H9 (cell line): ENCODE measurements at regions not wholly inside any gene's neighbourhood (a gene's known extent, or its start where the extent isn't known, plus 50 kb on each side); places are given as distances from the start of the nearest gene placed in this dataset.

Experiments
- DNase-seq: peaks from one replicate; pipeline ENCODE4 v3.0.0-alpha.2; 2017
- H2AFZ ChIP-seq: one replicate; pipeline ENCODE4 v1.6.1; 2013; ENCODE audit warnings: mild to moderate bottlenecking, low read length, control low read depth, moderate library complexity
- H2AK5ac ChIP-seq: 2 replicates; pipeline ENCODE4 v1.6.1; 2013; ENCODE audit warnings: low read length, control low read depth, mixed read lengths; ENCODE audit not compliant: insufficient read length
- H2BK120ac ChIP-seq: one replicate; pipeline ENCODE4 v1.6.1; 2013; ENCODE audit warnings: low read depth, mild to moderate bottlenecking, low read length, control low read depth, inconsistent platforms; ENCODE audit not compliant: poor library complexity, severe bottlenecking
- H2BK12ac ChIP-seq: 2 replicates; pipeline ENCODE4 v1.6.1; 2013; ENCODE audit warnings: low read length, control low read depth, mixed read lengths, low read depth; ENCODE audit not compliant: insufficient read length
- H2BK15ac ChIP-seq: 2 replicates; pipeline ENCODE4 v1.6.1; 2013; ENCODE audit warnings: low read depth, low read length, control low read depth
- H2BK20ac ChIP-seq: one replicate; pipeline ENCODE4 v1.6.1; 2013; ENCODE audit warnings: low read depth, mild to moderate bottlenecking, low read length, control low read depth, inconsistent platforms; ENCODE audit not compliant: poor library complexity, severe bottlenecking
- H2BK5ac ChIP-seq: 2 replicates; pipeline ENCODE4 v1.6.1; 2013; ENCODE audit warnings: low read length, control low read depth, mixed read lengths; ENCODE audit not compliant: insufficient read length
- H3K14ac ChIP-seq: 2 replicates; pipeline ENCODE4 v1.6.1; 2013; ENCODE audit warnings: low read length, control low read depth; ENCODE audit not compliant: insufficient read depth
- H3K18ac ChIP-seq: 2 replicates; pipeline ENCODE4 v1.6.1; 2013; ENCODE audit warnings: low read depth, mild to moderate bottlenecking, mixed read lengths, low read length, control low read depth; ENCODE audit not compliant: insufficient read length
- H3K23ac ChIP-seq: 2 replicates; pipeline ENCODE4 v1.6.1; 2013; ENCODE audit warnings: low read length, control low read depth, mixed read lengths, low read depth; ENCODE audit not compliant: insufficient read length
- H3K23me2 ChIP-seq: 2 replicates; pipeline ENCODE4 v1.6.1; 2013; ENCODE audit warnings: low read depth, mild to moderate bottlenecking, mixed read lengths, low read length, control low read depth; ENCODE audit not compliant: insufficient read length, poor library complexity, severe bottlenecking
- H3K27ac ChIP-seq: 2 replicates; pipeline ENCODE4 v1.5.1; 2013; ENCODE audit warnings: low read length, control low read depth, mixed read lengths, low read depth; ENCODE audit not compliant: insufficient read length
- H3K27me3 ChIP-seq: 2 replicates; pipeline ENCODE4 v1.6.1; 2013; ENCODE audit warnings: low read length, control low read depth, inconsistent platforms; ENCODE audit not compliant: insufficient read depth
- H3K4ac ChIP-seq: 2 replicates; pipeline ENCODE4 v1.6.1; 2013; ENCODE audit warnings: low read depth, mild to moderate bottlenecking, control low read depth, inconsistent platforms, low read length, moderate library complexity
- H3K4me1 ChIP-seq: 2 replicates; pipeline ENCODE4 v1.6.1; 2013; ENCODE audit warnings: low read length, control low read depth, inconsistent platforms; ENCODE audit not compliant: insufficient read depth
- H3K4me2 ChIP-seq: 2 replicates; pipeline ENCODE4 v1.6.1; 2013; ENCODE audit warnings: low read length, control low read depth, mixed read lengths; ENCODE audit not compliant: insufficient read length, insufficient read depth
- H3K56ac ChIP-seq: 2 replicates; pipeline ENCODE4 v1.6.1; 2013; ENCODE audit warnings: low read depth, mild to moderate bottlenecking, mixed read lengths, low read length, control low read depth; ENCODE audit not compliant: insufficient read length
- H3K79me1 ChIP-seq: 2 replicates; pipeline ENCODE4 v1.6.1; 2013; ENCODE audit warnings: low read depth, mild to moderate bottlenecking, moderate library complexity, low read length, control low read depth, inconsistent platforms; ENCODE audit not compliant: insufficient read depth, poor library complexity, severe bottlenecking
- H3K79me2 ChIP-seq: 2 replicates; pipeline ENCODE4 v1.6.1; 2013; ENCODE audit warnings: low read length, control low read depth, inconsistent platforms; ENCODE audit not compliant: insufficient read depth
- H3K9ac ChIP-seq: 2 replicates; pipeline ENCODE4 v1.6.1; 2013; ENCODE audit warnings: low read length, control low read depth, mixed read lengths; ENCODE audit not compliant: insufficient read length; ENCODE audit errors: extremely low read depth
- H3K9me3 ChIP-seq: one replicate; pipeline ENCODE4 v1.6.1; 2013; ENCODE audit warnings: low read depth, low read length, inconsistent platforms; ENCODE audit not compliant: control insufficient read depth
- H3T11ph ChIP-seq: one replicate; pipeline ENCODE4 v1.6.1; 2013; ENCODE audit warnings: mild to moderate bottlenecking, low read length, control low read depth, inconsistent platforms
- H4K20me1 ChIP-seq: one replicate; pipeline ENCODE4 v1.6.1; 2013; ENCODE audit not compliant: control insufficient read depth, insufficient read length, insufficient read depth
- H4K5ac ChIP-seq: 2 replicates; pipeline ENCODE4 v1.6.1; 2013; ENCODE audit warnings: low read depth, mild to moderate bottlenecking, mixed read lengths, low read length, control low read depth; ENCODE audit not compliant: insufficient read length
- H4K8ac ChIP-seq: replicated peaks from 2 replicates; pipeline ENCODE4 v1.6.1; 2013; ENCODE audit warnings: low read length, control low read depth, mixed read lengths, low read depth; ENCODE audit not compliant: insufficient read length
- H4K91ac ChIP-seq: 2 replicates; pipeline ENCODE4 v1.6.1; 2013; ENCODE audit warnings: low read depth, mild to moderate bottlenecking, moderate library complexity, mixed read lengths, low read length, control low read depth; ENCODE audit not compliant: insufficient read length
- H3K27ac Mint-ChIP-seq, 3 experiments: 2 replicates in 2 of 3; 3 replicates in 1 of 3; pipeline ENCODE4 v1.8.0; 2020 to 2021; ENCODE audit warnings: mixed read lengths in 3 of 3, mild to moderate bottlenecking in 1 of 3, moderate library complexity in 1 of 3
- H3K27me3 Mint-ChIP-seq: 2 replicates; pipeline ENCODE4 v1.8.0; 2021; ENCODE audit warnings: low read depth, mild to moderate bottlenecking, moderate library complexity, mixed read lengths
- H3K36me3 Mint-ChIP-seq, 3 experiments: 2 replicates in 2 of 3; 3 replicates in 1 of 3; pipeline ENCODE4 v1.8.0; 2020 to 2021; ENCODE audit warnings: low read depth in 3 of 3, mixed read lengths in 3 of 3; ENCODE audit not compliant: insufficient read depth in 1 of 3
- H3K4me1 Mint-ChIP-seq, 2 experiments: 2 replicates each; pipeline ENCODE4 v1.8.0; 2020; ENCODE audit warnings: mixed read lengths in 2 of 2
- H3K4me3 Mint-ChIP-seq, 2 experiments: 2 replicates in 1 of 2; 3 replicates in 1 of 2; pipeline ENCODE4 v1.8.0; 2020 to 2021; ENCODE audit warnings: mild to moderate bottlenecking in 2 of 2, mixed read lengths in 2 of 2, moderate library complexity in 1 of 2
- H3K9me3 Mint-ChIP-seq, 2 experiments: 2 replicates in 1 of 2; 3 replicates in 1 of 2; pipeline ENCODE4 v1.8.0; 2020; ENCODE audit warnings: mild to moderate bottlenecking in 2 of 2, mixed read lengths in 2 of 2, moderate library complexity in 1 of 2
- WGBS: extraction: QIAGEN DNeasy Blood & Tissue Kit; methylation state at CpG from one replicate; pipeline ENCODE4 v1.1.7; 2013; ENCODE audit warnings: missing lambda C conversion rate, low lambda C conversion rate, mixed read lengths; ENCODE audit not compliant: insufficient read length; ENCODE audit errors: extremely low coverage; 5-methylcytosine and 5-hydroxymethylcytosine counted together
- TF ChIP-seq, protein P1 (sequence below): fragments of 200-600 bp; sonication (generic); conservative IDR thresholded peaks from 3 replicates; pipeline ENCODE4 v1.8.0; 2021; ENCODE audit warnings: antibody characterized with exemption, mild to moderate bottlenecking

DNA sequence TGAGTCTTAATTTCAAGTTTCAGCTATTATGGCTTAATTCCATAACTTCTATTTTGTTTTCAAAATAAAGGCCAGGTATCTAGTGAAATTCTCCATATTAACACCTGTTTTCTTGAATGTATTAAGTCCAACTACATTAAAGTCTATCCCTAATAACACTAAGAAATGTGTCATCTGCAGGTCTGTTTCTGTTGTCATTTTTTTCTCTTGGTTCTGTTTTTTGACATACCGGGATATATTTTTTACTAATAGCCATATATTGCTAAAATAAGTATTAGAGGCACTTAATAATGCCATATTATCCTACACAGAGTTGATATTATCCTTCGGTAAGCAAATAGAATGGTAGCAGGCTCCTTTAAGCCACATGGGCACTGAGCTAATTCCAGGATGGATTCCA is 176.0 kb upstream of the MPPED2 start:
- Histone ChIP-seq H4K20me1 (no peaks in the 10 kb centered on the region), H4K91ac (no peak overlapping the region), H3K18ac (no peak overlapping the region), H2BK5ac (no peak overlapping the region), H2BK120ac (no peak overlapping the region), H3K79me1 (no peaks in the 10 kb centered on the region), H3K56ac (no peak overlapping the region), H4K5ac (no peak overlapping the region), H2BK15ac (no peak overlapping the region), H3K23me2 (no peaks in the 10 kb centered on the region), H3K27ac (no peak overlapping the region), H3K4me1 (no peaks in the 10 kb centered on the region), H2AK5ac (no peak overlapping the region), H3K14ac (no peak overlapping the region), H3K79me2 (no peaks in the 10 kb centered on the region), H4K8ac (no peak overlapping the region), H3K9ac (no peak overlapping the region), H2BK12ac (no peak overlapping the region), H3K4me2 (no peak overlapping the region), H2BK20ac (no peak overlapping the region), H3K4ac (no peak overlapping the region), H3K23ac (no peak overlapping the region), H3T11ph (no peak overlapping the region), H3K9me3 (no peaks in the 10 kb centered on the region), H3K27me3 (no peaks in the 10 kb centered on the region), H2AFZ (no peak overlapping the region)
- Mint-ChIP-seq H3K27ac (no peak overlapping the region), H3K4me1 (no peaks in the 10 kb centered on the region), H3K4me3 (no peak overlapping the region), H3K27me3 (no peaks in the 10 kb centered on the region; the same call in 1 of the 2 replicates), H3K9me3 (peaks cover 13 to 15% of the 10 kb centered on the region in 2 experiments), H3K36me3 (peaks cover 0 to 15% (median 4%) of the 10 kb centered on the region in 3 experiments; a peak in 3 of 7 replicates)
- DNase-seq = no peak
- WGBS = no CpG with 5 or more reads among the region's 2 CpGs
- TF ChIP-seq, protein P1, sequence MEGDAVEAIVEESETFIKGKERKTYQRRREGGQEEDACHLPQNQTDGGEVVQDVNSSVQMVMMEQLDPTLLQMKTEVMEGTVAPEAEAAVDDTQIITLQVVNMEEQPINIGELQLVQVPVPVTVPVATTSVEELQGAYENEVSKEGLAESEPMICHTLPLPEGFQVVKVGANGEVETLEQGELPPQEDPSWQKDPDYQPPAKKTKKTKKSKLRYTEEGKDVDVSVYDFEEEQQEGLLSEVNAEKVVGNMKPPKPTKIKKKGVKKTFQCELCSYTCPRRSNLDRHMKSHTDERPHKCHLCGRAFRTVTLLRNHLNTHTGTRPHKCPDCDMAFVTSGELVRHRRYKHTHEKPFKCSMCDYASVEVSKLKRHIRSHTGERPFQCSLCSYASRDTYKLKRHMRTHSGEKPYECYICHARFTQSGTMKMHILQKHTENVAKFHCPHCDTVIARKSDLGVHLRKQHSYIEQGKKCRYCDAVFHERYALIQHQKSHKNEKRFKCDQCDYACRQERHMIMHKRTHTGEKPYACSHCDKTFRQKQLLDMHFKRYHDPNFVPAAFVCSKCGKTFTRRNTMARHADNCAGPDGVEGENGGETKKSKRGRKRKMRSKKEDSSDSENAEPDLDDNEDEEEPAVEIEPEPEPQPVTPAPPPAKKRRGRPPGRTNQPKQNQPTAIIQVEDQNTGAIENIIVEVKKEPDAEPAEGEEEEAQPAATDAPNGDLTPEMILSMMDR = no peak
